SK-N-SH (cell line): ENCODE measurements at regions not wholly inside any gene's neighbourhood (a gene's known extent, or its start where the extent isn't known, plus 50 kb on each side); places are given as distances from the start of the nearest gene placed in this dataset.

Experiments used
- CHD2 ChIP-seq: fragments of 150-350 bp; IDR thresholded peaks from 2 replicates; pipeline ENCODE4 v1.6.1; 2018; ENCODE audit warnings: low read length; ENCODE audit not compliant: partially characterized antibody
- CTCF ChIP-seq: fragments of 200-600 bp; sonication (generic); IDR thresholded peaks from 2 replicates; pipeline ENCODE4 v1.6.1; 2017; ENCODE audit warnings: antibody characterized with exemption, mild to moderate bottlenecking, moderate library complexity
- EZH2phosphoT487 ChIP-seq: fragments of 200-600 bp; sonication (generic); IDR thresholded peaks from 2 replicates; pipeline ENCODE4 v1.6.1; 2017; ENCODE audit warnings: low read depth, mixed run types, mild to moderate bottlenecking, antibody characterized with exemption, moderate library complexity, borderline replicate concordance
- GABPA ChIP-seq: IDR thresholded peaks from 2 replicates; pipeline ENCODE4 v1.4.0; 2012; ENCODE audit warnings: low read depth, mild to moderate bottlenecking
- IRF3 ChIP-seq: fragments of 150-350 bp; IDR thresholded peaks from 2 replicates; pipeline ENCODE4 v1.6.1; 2016; ENCODE audit warnings: mild to moderate bottlenecking, low read depth, low read length
- MAX ChIP-seq: IDR thresholded peaks from 2 replicates; pipeline ENCODE4 v1.4.0; 2012; ENCODE audit warnings: low read depth
- MEF2A ChIP-seq: IDR thresholded peaks from 2 replicates; pipeline ENCODE4 v1.4.0; 2012; ENCODE audit warnings: low read depth, borderline replicate concordance
- POLR2AphosphoS5 ChIP-seq: IDR thresholded peaks from 2 replicates; pipeline ENCODE4 v1.6.1; 2012; ENCODE audit warnings: low read depth, low read length
- REST ChIP-seq: IDR thresholded peaks from 2 replicates; pipeline ENCODE4 v1.6.1; 2012; ENCODE audit warnings: mild to moderate bottlenecking, low read depth, low read length, moderate library complexity
- USF1 ChIP-seq: IDR thresholded peaks from 2 replicates; pipeline ENCODE4 v1.4.0; 2012; ENCODE audit warnings: low read depth, borderline replicate concordance
- YY1 ChIP-seq: IDR thresholded peaks from 2 replicates; pipeline ENCODE4 v1.4.0; 2012; ENCODE audit warnings: low read depth, mild to moderate bottlenecking

GRCh38 chr2:58666323-58666970 lies 425.3 kb upstream of the FANCL start:
- no peak for TF ChIP-seq MAX
- TF ChIP-seq CTCF, result no peak
- TF ChIP-seq IRF3, result no peak
- no peak for TF ChIP-seq GABPA
- no peak for TF ChIP-seq YY1
- no peak for TF ChIP-seq USF1
- TF ChIP-seq POLR2AphosphoS5, result no peak
- TF ChIP-seq REST, result no peak
- no peak for TF ChIP-seq CHD2
- no peak for TF ChIP-seq MEF2A
- TF ChIP-seq EZH2phosphoT487, result no peak
